CMK (cell line): ENCODE measurements at regions not wholly inside any gene's neighbourhood (a gene's known extent, or its start where the extent isn't known, plus 50 kb on each side); places are given as distances from the start of the nearest gene placed in this dataset.

Source experiments
- DNase-seq: peaks from one replicate; pipeline ENCODE4 v3.0.0-alpha.2; 2010; ENCODE audit warnings: low read depth

- no peak for DNase-seq
Observed at GRCh38 chr4:148808416-148808815, 366.2 kb upstream of the NR3C2 start.

GRCh38 chr4:148800940-148801339, 358.7 kb upstream of the NR3C2 start:
- DNase-seq, result no peak

- no peak for DNase-seq
Observed at GRCh38 chr4:148800336-148800885, 358.2 kb upstream of the NR3C2 start.

- no peak for DNase-seq
Observed at GRCh38 chr4:148795156-148795864, 353.1 kb upstream of the NR3C2 start.

GRCh38 chr4:148793221-148793620, 351.0 kb upstream of the NR3C2 start:
- no peak for DNase-seq

- no peak for DNase-seq
Observed at GRCh38 chr4:148790691-148791090, 348.5 kb upstream of the NR3C2 start.

- DNase-seq, result no peak
Observed at GRCh38 chr4:148790246-148790645, 348.0 kb upstream of the NR3C2 start.

GRCh38 chr4:148787831-148788477, 345.7 kb upstream of the NR3C2 start:
- DNase-seq, result no peak

GRCh38 chr4:148787285-148787684, 345.1 kb upstream of the NR3C2 start:
- no peak for DNase-seq

- DNase-seq, result no peak
Observed at GRCh38 chr4:148786699-148787098, 344.5 kb upstream of the NR3C2 start.

GRCh38 chr4:148782284-148782683, 340.1 kb upstream of the NR3C2 start:
- no peak for DNase-seq

- DNase-seq, result no peak
Observed at GRCh38 chr4:148780426-148781005, 338.3 kb upstream of the NR3C2 start.

- no peak for DNase-seq
Observed at GRCh38 chr4:148779771-148780170, 337.6 kb upstream of the NR3C2 start.

- no peak for DNase-seq
Observed at GRCh38 chr4:148778980-148779675, 336.9 kb upstream of the NR3C2 start.

- no peak for DNase-seq
Observed at GRCh38 chr4:148776941-148777340, 334.7 kb upstream of the NR3C2 start.

GRCh38 chr4:148774134-148774533, 331.9 kb upstream of the NR3C2 start:
- no peak for DNase-seq

GRCh38 chr4:148773313-148773712, 331.1 kb upstream of the NR3C2 start:
- DNase-seq, result no peak

GRCh38 chr4:148770848-148771247, 328.6 kb upstream of the NR3C2 start:
- no peak for DNase-seq

- no peak for DNase-seq
Observed at GRCh38 chr4:148770377-148770776, 328.2 kb upstream of the NR3C2 start.

GRCh38 chr4:148764720-148765119, 322.5 kb upstream of the NR3C2 start:
- no peak for DNase-seq

- DNase-seq, result no peak
Observed at GRCh38 chr4:148757171-148757570, 315.0 kb upstream of the NR3C2 start.

- no peak for DNase-seq
Observed at GRCh38 chr4:148749403-148749802, 307.2 kb upstream of the NR3C2 start.
